ENCODE measurements at regions not wholly inside any gene's neighbourhood (a gene's known extent, or its start where the extent isn't known, plus 50 kb on each side); places are given as distances from the start of the nearest gene placed in this dataset.
"Not testable (repeated sequence)": the region's sequence is repeated elsewhere in the genome, so short reads cannot be mapped to it uniquely, and the experiment has no call there.

DNA sequence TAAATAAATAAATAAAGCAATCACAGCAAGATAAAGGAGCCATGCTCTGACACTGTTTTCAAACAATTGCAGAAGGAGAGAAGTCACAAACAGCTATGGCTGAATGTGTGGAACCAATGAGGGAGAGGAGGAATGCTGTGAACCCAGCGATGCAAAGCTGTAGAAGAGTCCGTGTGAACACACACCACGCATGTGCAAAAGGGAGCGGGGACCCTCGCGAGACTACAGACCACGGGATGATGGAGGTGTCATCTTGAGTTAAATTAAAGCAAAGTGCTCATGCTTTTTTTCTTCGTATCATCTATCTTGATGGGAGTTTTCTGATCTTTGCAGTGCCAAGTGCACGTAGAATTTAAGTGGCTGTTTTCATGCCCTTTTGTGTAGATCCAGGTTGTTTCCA is 123.8 kb upstream of the CDH5 start:
- H3K27me3 ChIP-seq (ENCODE audit: control insufficient read depth, low read length), result no peaks in the 10 kb centered on the region

DNA sequence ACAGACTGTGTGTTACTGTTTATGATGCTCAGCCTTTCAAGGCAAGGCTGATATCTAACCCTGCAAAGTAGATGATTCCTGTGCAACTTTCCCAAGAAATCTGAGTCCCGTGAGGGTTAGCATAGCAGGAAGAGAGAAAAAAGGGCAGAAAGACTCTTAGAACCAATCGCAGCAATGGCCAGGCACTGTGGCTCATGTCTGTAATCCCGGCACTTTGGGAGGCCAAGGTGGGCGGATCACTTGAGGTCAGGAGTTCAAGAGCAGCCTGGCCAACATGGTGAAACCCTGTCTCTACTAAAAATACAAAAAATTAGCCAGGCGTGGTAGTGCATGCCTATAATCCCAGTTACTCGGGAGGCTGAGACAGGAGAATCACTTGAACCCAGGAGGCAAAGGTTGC is 124.3 kb upstream of the CDH5 start:
- H3K4me1 ChIP-seq (ENCODE audit: control insufficient read depth, low read length); H3F3A ChIP-seq (ENCODE audit: control insufficient read depth, insufficient read depth); H3K27me3 ChIP-seq (ENCODE audit: control insufficient read depth, low read length); H3K4me2 ChIP-seq (ENCODE audit: low read length); H3K9me2 ChIP-seq (replicated peaks; ENCODE audit: control insufficient read depth, low read length); H3K36me3 ChIP-seq (ENCODE audit: control insufficient read depth, low read length); H3K27ac ChIP-seq (ENCODE audit: low read depth, low read length); H3K79me2 ChIP-seq (ENCODE audit: control insufficient read depth, low read length); H3K4me3 ChIP-seq (ENCODE audit: low read length); H3K9me3 ChIP-seq (ENCODE audit: control insufficient read depth, insufficient read depth, low read length); H4K20me1 ChIP-seq (ENCODE audit: control insufficient read depth, insufficient read depth, low read depth, low read length): not testable (repeated sequence)

More for the DNA sequence above, 123.8 kb upstream of the CDH5 start:
- no peaks in the 10 kb centered on the region for H3K79me2 ChIP-seq (ENCODE audit: control insufficient read depth, low read length)
- H3K4me1 ChIP-seq (ENCODE audit: control insufficient read depth, low read length), result no peaks in the 10 kb centered on the region
- H3K9me3 ChIP-seq (ENCODE audit: control insufficient read depth, insufficient read depth, low read length), result no peaks in the 10 kb centered on the region
- no peaks in the 10 kb centered on the region for H4K20me1 ChIP-seq (ENCODE audit: control insufficient read depth, insufficient read depth, low read depth, low read length)
- H3K9me2 ChIP-seq (replicated peaks; ENCODE audit: control insufficient read depth, low read length), result no peaks in the 10 kb centered on the region
- no peak overlapping the region for H3K4me3 ChIP-seq (ENCODE audit: low read length)
- H3K36me3 ChIP-seq (ENCODE audit: control insufficient read depth, low read length), result no peaks in the 10 kb centered on the region
- H3K4me2 ChIP-seq (ENCODE audit: low read length), result no peak overlapping the region
- H3F3A ChIP-seq (ENCODE audit: control insufficient read depth, insufficient read depth), result no peaks in the 10 kb centered on the region
- no peak for TF ChIP-seq EZH2phosphoT487 (IDR thresholded peaks at IDR 0.05; ENCODE audit: borderline replicate concordance, low read length)
- TF ChIP-seq, protein P1, sequence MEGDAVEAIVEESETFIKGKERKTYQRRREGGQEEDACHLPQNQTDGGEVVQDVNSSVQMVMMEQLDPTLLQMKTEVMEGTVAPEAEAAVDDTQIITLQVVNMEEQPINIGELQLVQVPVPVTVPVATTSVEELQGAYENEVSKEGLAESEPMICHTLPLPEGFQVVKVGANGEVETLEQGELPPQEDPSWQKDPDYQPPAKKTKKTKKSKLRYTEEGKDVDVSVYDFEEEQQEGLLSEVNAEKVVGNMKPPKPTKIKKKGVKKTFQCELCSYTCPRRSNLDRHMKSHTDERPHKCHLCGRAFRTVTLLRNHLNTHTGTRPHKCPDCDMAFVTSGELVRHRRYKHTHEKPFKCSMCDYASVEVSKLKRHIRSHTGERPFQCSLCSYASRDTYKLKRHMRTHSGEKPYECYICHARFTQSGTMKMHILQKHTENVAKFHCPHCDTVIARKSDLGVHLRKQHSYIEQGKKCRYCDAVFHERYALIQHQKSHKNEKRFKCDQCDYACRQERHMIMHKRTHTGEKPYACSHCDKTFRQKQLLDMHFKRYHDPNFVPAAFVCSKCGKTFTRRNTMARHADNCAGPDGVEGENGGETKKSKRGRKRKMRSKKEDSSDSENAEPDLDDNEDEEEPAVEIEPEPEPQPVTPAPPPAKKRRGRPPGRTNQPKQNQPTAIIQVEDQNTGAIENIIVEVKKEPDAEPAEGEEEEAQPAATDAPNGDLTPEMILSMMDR (IDR thresholded peaks at IDR 0.05; ENCODE audit: low read depth, low read length, poor library complexity, severe bottlenecking), result no peak
- H3K27ac ChIP-seq (ENCODE audit: low read depth, low read length), result no peak overlapping the region

DNA sequence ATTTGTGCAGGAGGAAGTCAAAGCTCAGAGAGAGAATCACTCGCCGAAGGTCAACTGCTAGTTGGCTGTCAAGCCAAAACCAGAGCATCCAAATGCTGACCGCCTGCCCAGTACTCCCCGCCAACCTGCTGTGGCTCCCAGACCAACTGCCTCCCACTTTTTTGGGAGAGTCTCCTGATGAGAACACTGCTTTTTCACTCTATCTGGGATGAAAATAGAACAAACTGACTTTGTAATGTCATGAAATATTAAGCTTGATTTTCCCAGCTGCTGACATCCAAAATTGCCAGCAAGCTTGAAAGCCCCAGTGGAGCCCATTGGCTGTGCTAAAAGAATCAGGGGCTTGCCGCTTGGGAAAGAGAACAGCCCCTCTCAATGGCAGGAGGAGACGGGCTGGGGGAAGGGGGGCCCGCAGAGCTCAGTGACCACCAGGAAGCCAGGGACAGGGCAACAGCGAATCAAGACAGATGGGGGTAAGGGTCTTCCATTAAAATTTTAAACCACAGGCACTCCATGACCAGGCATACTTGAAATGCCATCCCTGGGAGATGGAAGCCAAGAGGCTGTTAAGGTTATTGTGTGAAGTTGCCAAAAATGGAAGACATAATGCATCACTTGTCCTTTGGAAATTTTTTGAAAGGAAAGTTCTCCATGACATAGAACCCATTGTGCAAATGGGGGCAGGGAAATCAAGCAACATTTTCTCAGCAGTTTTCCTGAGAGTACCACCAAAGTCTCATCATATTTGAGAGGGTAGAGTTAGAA is 125.7 kb upstream of the CDH5 start:
- no peaks in the 10 kb centered on the region for H3F3A ChIP-seq (ENCODE audit: control insufficient read depth, insufficient read depth)
- no peak overlapping the region for H3K4me3 ChIP-seq (ENCODE audit: low read length)
- no peaks in the 10 kb centered on the region for H3K79me2 ChIP-seq (ENCODE audit: control insufficient read depth, low read length)
- TF ChIP-seq, protein P1 (IDR thresholded peaks at IDR 0.05; ENCODE audit: low read depth, low read length, poor library complexity, severe bottlenecking), result no peak
- TF ChIP-seq EZH2phosphoT487 (IDR thresholded peaks at IDR 0.05; ENCODE audit: borderline replicate concordance, low read length), result no peak
- H3K9me2 ChIP-seq (replicated peaks; ENCODE audit: control insufficient read depth, low read length), result no peaks in the 10 kb centered on the region
- H3K9me3 ChIP-seq (ENCODE audit: control insufficient read depth, insufficient read depth, low read length), result no peaks in the 10 kb centered on the region
- H3K4me1 ChIP-seq (ENCODE audit: control insufficient read depth, low read length), result no peaks in the 10 kb centered on the region
- no peaks in the 10 kb centered on the region for H4K20me1 ChIP-seq (ENCODE audit: control insufficient read depth, insufficient read depth, low read depth, low read length)
- H3K36me3 ChIP-seq (ENCODE audit: control insufficient read depth, low read length), result no peaks in the 10 kb centered on the region
- H3K27ac ChIP-seq (ENCODE audit: low read depth, low read length), result no peak overlapping the region
- H3K27me3 ChIP-seq (ENCODE audit: control insufficient read depth, low read length), result no peaks in the 10 kb centered on the region
- no peak overlapping the region for H3K4me2 ChIP-seq (ENCODE audit: low read length)

DNA sequence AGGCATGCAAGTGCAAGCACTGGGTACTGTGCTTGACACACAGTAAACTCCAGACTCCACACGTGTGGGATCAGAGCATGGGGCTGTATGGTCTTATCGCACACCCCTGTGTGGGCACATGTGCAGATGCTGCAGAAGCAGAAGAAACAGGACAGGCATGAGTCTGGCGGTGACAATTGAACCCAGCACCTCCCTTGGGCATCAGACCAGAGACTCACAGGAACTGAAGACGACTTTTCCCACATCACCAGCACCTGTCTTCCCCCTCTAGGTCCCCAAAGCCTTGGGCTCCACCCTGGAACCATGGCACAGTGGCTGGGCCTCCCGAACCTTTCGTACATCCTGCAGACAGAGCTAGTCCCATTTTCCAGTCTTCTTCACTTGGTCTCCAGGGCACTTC is 126.4 kb upstream of the CDH5 start:
- no peaks in the 10 kb centered on the region for H4K20me1 ChIP-seq (ENCODE audit: control insufficient read depth, insufficient read depth, low read depth, low read length)
- no peaks in the 10 kb centered on the region for H3F3A ChIP-seq (ENCODE audit: control insufficient read depth, insufficient read depth)
- no peaks in the 10 kb centered on the region for H3K4me1 ChIP-seq (ENCODE audit: control insufficient read depth, low read length)
- H3K9me3 ChIP-seq (ENCODE audit: control insufficient read depth, insufficient read depth, low read length), result no peaks in the 10 kb centered on the region
- no peaks in the 10 kb centered on the region for H3K27me3 ChIP-seq (ENCODE audit: control insufficient read depth, low read length)
- H3K4me3 ChIP-seq (ENCODE audit: low read length), result no peak overlapping the region
- H3K36me3 ChIP-seq (ENCODE audit: control insufficient read depth, low read length), result no peaks in the 10 kb centered on the region
- H3K4me2 ChIP-seq (ENCODE audit: low read length), result no peak overlapping the region
- H3K27ac ChIP-seq (ENCODE audit: low read depth, low read length), result no peak overlapping the region
- H3K9me2 ChIP-seq (replicated peaks; ENCODE audit: control insufficient read depth, low read length), result no peaks in the 10 kb centered on the region
- no peaks in the 10 kb centered on the region for H3K79me2 ChIP-seq (ENCODE audit: control insufficient read depth, low read length)
- no peak for TF ChIP-seq EZH2phosphoT487 (IDR thresholded peaks at IDR 0.05; ENCODE audit: borderline replicate concordance, low read length)
- TF ChIP-seq, protein P1 (IDR thresholded peaks at IDR 0.05; ENCODE audit: low read depth, low read length, poor library complexity, severe bottlenecking), result no peak

Measured in DOHH2 (cell line).